ENCODE measurements at regions not wholly inside any gene's neighbourhood (a gene's known extent, or its start where the extent isn't known, plus 50 kb on each side); places are given as distances from the start of the nearest gene placed in this dataset.
"Not testable (repeated sequence)": the region's sequence is repeated elsewhere in the genome, so short reads cannot be mapped to it uniquely, and the experiment has no call there.

GRCh38 chr5:20370061-20370460 lies 382.1 kb upstream of the CDH18 start:
- ATAC-seq (no peak), DNase-seq (no peak)
- intact Hi-C loops (cut with DNase I): no loop called here

- intact Hi-C loops (cut with DNase I): no loop called here
- ATAC-seq (no peak), DNase-seq (no peak)
Measured at GRCh38 chr5:20369518-20369885, 381.5 kb upstream of the CDH18 start.

GRCh38 chr5:20368571-20369517 lies 380.8 kb upstream of the CDH18 start:
- DNase-seq (no peak), ATAC-seq (no peak)
- intact Hi-C loops (cut with DNase I): no loop called here

GRCh38 chr5:20367178-20367577 lies 379.2 kb upstream of the CDH18 start:
- intact Hi-C loops (cut with DNase I): no loop called here

GRCh38 chr5:20360263-20360662 lies 372.3 kb upstream of the CDH18 start:
- DNase-seq: no peak
- ATAC-seq: peak in 1 of 2 donors; percentile 40
- intact Hi-C loops (cut with DNase I): no loop called here

More at GRCh38 chr5:20367178-20367577, 379.2 kb upstream of the CDH18 start:
- peak in 1 of 2 donors; percentile 30 for ATAC-seq
- no peak for DNase-seq

- no peak for DNase-seq
- no peak for ATAC-seq
- intact Hi-C loops (cut with DNase I): no loop called here
Measured at GRCh38 chr5:20359377-20359776, 371.4 kb upstream of the CDH18 start.

GRCh38 chr5:20353499-20353898 lies 365.5 kb upstream of the CDH18 start:
- ATAC-seq: no peak
- intact Hi-C loops (cut with DNase I): no loop called here

GRCh38 chr5:20351849-20352248 lies 363.8 kb upstream of the CDH18 start:
- intact Hi-C loops (cut with DNase I): no loop called here
- DNase-seq: no peak
- no peak for ATAC-seq

More at GRCh38 chr5:20353499-20353898, 365.5 kb upstream of the CDH18 start:
- no peak for DNase-seq

GRCh38 chr5:20348321-20348720 lies 360.3 kb upstream of the CDH18 start:
- intact Hi-C loops (cut with DNase I): no loop called here
- no peak for DNase-seq
- no peak for ATAC-seq

GRCh38 chr5:20347334-20347733 lies 359.3 kb upstream of the CDH18 start:
- ATAC-seq (no peak), DNase-seq (no peak)
- intact Hi-C loops (cut with DNase I): no loop called here

- DNase-seq (no peak), ATAC-seq (no peak)
- intact Hi-C loops (cut with DNase I): no loop called here
Measured at GRCh38 chr5:20340126-20340525, 352.1 kb upstream of the CDH18 start.

- ATAC-seq (no peak), DNase-seq (no peak)
- intact Hi-C loops (cut with DNase I): no loop called here
Measured at GRCh38 chr5:20335978-20336377, 348.0 kb upstream of the CDH18 start.

GRCh38 chr5:20331826-20332225 lies 343.8 kb upstream of the CDH18 start:
- no peak for ATAC-seq
- DNase-seq: no peak
- intact Hi-C loops (cut with DNase I): no loop called here

GRCh38 chr5:20323323-20323722 lies 335.3 kb upstream of the CDH18 start:
- ATAC-seq: no peak
- DNase-seq: no peak
- intact Hi-C loops (cut with DNase I): no loop called here

- DNase-seq (no peak), ATAC-seq (no peak)
- intact Hi-C loops (cut with DNase I): no loop called here
Measured at GRCh38 chr5:20307391-20307790, 319.4 kb upstream of the CDH18 start.

- DNase-seq (no peak), ATAC-seq (no peak)
- intact Hi-C loops (cut with DNase I): no loop called here
Measured at GRCh38 chr5:20305463-20305862, 317.5 kb upstream of the CDH18 start.

GRCh38 chr5:20304570-20304969 lies 316.6 kb upstream of the CDH18 start:
- intact Hi-C loops (cut with DNase I); ATAC-seq; DNase-seq: not testable (repeated sequence)

- DNase-seq: no peak
Measured at GRCh38 chr5:20300110-20300509, 312.1 kb upstream of the CDH18 start.

GRCh38 chr5:20294696-20295095 lies 306.7 kb upstream of the CDH18 start:
- intact Hi-C loops (cut with DNase I): no loop called here
- DNase-seq: no peak
- no peak for ATAC-seq

More at GRCh38 chr5:20300110-20300509, 312.1 kb upstream of the CDH18 start:
- no peak for ATAC-seq
- intact Hi-C loops (cut with DNase I): no loop called here

GRCh38 chr5:20291766-20292165 lies 303.8 kb upstream of the CDH18 start:
- intact Hi-C loops (cut with DNase I): no loop called here
- DNase-seq: no peak
- ATAC-seq: no peak

GRCh38 chr5:20287640-20288039 lies 299.6 kb upstream of the CDH18 start:
- ATAC-seq: no peak

More at GRCh38 chr5:20287640-20288039, 299.6 kb upstream of the CDH18 start:
- intact Hi-C loops (cut with DNase I): no loop called here
- no peak for DNase-seq
